NB4 (cell line): ENCODE measurements at regions not wholly inside any gene's neighbourhood (a gene's known extent, or its start where the extent isn't known, plus 50 kb on each side); places are given as distances from the start of the nearest gene placed in this dataset.

ENCODE experiments used
- DNase-seq: peaks from one replicate; pipeline ENCODE4 v3.0.0; 2010; ENCODE audit warnings: low read depth
- H3K4me3 ChIP-seq: one replicate; pipeline ENCODE4 v1.5.1; 2011; ENCODE audit warnings: mild to moderate bottlenecking, low read depth, low read length, moderate library complexity
- MYC ChIP-seq: IDR thresholded peaks from 2 replicates; pipeline ENCODE4 v1.6.1; 2011; ENCODE audit warnings: low read depth, low read length
- POLR2A ChIP-seq: IDR thresholded peaks from 2 replicates; pipeline ENCODE4 v1.6.1; 2011; ENCODE audit warnings: mild to moderate bottlenecking; ENCODE audit not compliant: insufficient read length; ENCODE audit errors: extremely low read depth
- TF ChIP-seq, protein P1 (sequence below): IDR thresholded peaks from one replicate; pipeline ENCODE4 v1.5.1; 2012; ENCODE audit warnings: low read depth, low read length
- TF ChIP-seq, protein P2 (sequence below): IDR thresholded peaks from 2 replicates; pipeline ENCODE4 v1.6.1; 2011; ENCODE audit warnings: low read depth, low read length

DNA sequence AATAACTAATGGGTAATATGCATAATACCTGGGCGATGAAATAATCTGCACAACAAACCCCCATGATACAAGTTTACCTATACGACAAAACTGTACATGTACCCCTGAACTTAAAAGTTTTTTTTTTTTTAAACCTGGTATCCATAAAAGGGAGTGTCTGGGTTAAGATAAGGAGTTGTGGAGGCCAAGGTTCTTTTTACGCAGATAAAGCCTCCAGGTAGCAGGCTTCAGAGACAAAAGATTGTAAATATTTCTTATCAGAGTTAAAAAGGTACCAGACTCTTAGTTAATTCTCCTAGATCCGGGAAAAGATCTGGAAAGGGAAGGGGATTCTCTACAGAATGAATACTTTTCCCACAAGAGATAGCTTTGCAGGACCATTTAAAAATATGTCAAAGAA is 259.4 kb upstream of the SSTR1 start:
- TF ChIP-seq POLR2A (no peak), MYC (no peak)
- TF ChIP-seq, protein P1, sequence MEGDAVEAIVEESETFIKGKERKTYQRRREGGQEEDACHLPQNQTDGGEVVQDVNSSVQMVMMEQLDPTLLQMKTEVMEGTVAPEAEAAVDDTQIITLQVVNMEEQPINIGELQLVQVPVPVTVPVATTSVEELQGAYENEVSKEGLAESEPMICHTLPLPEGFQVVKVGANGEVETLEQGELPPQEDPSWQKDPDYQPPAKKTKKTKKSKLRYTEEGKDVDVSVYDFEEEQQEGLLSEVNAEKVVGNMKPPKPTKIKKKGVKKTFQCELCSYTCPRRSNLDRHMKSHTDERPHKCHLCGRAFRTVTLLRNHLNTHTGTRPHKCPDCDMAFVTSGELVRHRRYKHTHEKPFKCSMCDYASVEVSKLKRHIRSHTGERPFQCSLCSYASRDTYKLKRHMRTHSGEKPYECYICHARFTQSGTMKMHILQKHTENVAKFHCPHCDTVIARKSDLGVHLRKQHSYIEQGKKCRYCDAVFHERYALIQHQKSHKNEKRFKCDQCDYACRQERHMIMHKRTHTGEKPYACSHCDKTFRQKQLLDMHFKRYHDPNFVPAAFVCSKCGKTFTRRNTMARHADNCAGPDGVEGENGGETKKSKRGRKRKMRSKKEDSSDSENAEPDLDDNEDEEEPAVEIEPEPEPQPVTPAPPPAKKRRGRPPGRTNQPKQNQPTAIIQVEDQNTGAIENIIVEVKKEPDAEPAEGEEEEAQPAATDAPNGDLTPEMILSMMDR: no peak
- TF ChIP-seq, protein P2, sequence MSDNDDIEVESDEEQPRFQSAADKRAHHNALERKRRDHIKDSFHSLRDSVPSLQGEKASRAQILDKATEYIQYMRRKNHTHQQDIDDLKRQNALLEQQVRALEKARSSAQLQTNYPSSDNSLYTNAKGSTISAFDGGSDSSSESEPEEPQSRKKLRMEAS: no peak
- no peak overlapping the region for H3K4me3 ChIP-seq
- DNase-seq: no peak

DNA sequence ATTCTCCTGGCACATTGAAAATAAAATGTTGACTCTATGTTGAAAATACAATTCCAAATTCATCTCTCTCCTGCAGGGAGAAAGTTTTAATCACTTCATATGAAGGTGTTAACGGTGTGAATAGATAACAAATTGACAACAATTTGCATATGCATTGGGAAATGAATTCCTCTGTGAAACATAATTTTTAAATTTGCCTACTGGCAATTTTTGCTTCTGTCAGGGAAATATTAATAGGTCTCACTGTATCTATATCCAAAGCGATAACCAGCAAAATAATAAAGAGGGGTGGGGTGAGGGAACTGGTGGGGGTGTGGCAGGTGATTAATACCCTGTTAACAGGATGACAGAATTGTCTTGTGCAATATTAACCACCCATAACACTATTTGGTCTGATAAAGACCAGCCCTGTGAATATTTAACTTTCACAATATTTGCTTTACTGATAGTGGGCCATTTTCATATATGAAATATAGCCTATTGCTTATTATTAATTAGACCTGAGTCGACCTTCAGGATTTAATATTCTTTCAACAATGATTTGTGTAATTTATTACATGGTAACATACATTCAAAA is 239.0 kb upstream of the SSTR1 start:
- no peak for DNase-seq
- H3K4me3 ChIP-seq: no peak overlapping the region
- TF ChIP-seq, protein P2: no peak
- TF ChIP-seq MYC (no peak), POLR2A (no peak)
- TF ChIP-seq, protein P1: no peak

DNA sequence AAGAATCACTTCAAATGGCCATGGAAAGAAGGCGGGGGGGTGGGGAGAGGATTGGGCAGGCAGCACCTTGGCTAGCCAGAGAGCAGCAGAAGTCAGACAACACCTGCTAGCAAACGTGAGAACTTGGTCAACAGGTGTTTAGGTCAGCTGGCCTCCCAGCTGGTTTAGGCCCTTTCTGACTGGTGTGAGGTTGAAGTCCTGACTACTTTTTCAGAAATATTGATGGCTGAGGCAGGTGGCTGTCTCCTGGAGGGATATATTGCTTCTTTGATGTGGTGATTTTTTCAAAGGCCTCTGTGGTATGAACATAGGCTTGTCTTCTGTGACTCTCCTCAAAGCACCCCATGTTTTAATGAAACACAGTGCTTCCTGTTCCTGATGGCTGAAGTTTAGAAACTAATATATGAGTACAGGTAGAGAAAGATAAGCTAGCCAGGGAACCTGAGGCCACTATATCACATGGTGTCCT is 238.2 kb upstream of the SSTR1 start:
- DNase-seq: no peak
- no peak overlapping the region for H3K4me3 ChIP-seq
- TF ChIP-seq, protein P2: no peak
- TF ChIP-seq POLR2A (no peak), MYC (no peak)
- TF ChIP-seq, protein P1: no peak

DNA sequence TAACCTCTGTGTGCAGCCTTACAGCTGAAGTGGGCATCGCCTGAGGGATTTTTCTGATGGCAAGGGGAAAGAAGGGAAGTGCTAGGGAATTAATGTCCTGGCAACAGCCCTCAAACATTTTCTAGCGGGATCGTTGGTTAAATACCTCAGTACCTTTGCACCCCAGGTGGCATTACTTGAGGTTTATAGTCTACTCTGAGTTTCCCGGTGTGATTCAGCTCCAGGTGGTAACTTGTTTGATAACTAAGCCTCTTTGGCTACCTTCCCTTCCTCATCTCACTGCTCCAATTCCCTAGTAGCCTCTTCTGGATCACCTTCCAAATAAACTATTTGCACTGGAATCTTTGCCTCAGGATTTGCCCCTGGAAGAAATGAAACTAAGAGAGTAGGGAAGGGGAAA is 237.0 kb upstream of the SSTR1 start:
- TF ChIP-seq, protein P1: no peak
- TF ChIP-seq POLR2A (no peak), MYC (no peak)
- no peak overlapping the region for H3K4me3 ChIP-seq
- no peak for DNase-seq

DNA sequence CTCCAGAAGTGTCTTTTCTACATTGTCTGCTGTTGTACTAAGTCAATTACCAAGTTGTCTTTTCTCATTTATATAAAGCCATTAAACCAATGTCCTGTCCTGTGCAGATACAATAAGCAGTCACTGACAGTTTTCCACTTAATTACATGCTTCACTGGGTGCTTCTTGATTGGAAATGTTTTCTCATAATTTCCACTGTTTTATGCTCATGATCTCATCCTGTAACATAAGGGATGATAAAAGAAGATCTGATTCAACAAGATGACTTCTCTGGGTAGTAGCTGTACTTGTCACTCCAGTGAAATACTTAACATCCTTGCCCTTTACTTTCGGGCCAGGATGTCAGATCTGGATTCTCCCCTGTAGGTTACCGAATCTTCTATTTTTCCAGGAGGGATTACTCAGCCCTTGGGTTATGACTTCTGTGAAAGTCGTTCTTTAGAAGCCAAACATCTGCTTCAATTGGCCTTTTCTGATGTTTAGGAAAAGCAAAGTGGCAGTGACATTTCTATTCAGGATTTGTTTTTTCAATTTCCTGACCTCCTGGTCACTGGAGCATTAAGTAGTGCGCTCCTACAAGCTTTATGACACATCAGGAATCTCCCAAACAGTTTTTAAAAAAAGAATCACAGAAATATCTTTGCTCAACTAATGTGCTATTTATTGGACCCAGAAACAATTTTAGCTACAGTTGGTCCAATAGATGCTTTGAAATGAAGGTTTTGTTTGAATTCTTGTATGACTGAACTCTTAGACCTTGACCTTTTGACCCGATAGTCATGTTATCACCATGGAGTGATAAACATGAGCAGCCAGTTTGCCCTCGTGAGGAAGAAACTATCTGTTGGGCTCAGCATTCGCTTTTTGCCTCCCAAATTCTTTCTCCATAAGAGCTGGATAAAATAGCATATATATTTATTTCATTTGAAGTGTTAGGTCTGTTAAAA is 234.5 kb upstream of the SSTR1 start:
- H3K4me3 ChIP-seq: no peak overlapping the region
- no peak for DNase-seq
- TF ChIP-seq, protein P1: no peak
- TF ChIP-seq MYC: no peak
- no peak for TF ChIP-seq POLR2A
- TF ChIP-seq, protein P2: no peak
